HG02981 (cell line): ENCODE measurements at regions not wholly inside any gene's neighbourhood (a gene's known extent, or its start where the extent isn't known, plus 50 kb on each side); places are given as distances from the start of the nearest gene placed in this dataset.

Experiments
- ATAC-seq: cut with Tn5 transposase; IDR thresholded peaks from one replicate; pipeline ENCODE4 v1.9.1; 2021; ENCODE audit warnings: mild to moderate bottlenecking, moderate library complexity; ENCODE audit not compliant: unreplicated experiment

GRCh38 chr3:127484601-127485388, 105.7 kb downstream of the TPRA1 start:
- ATAC-seq, result no peak

GRCh38 chr3:127483902-127484591, 106.5 kb downstream of the TPRA1 start:
- peak; percentile 84 for ATAC-seq

DNA sequence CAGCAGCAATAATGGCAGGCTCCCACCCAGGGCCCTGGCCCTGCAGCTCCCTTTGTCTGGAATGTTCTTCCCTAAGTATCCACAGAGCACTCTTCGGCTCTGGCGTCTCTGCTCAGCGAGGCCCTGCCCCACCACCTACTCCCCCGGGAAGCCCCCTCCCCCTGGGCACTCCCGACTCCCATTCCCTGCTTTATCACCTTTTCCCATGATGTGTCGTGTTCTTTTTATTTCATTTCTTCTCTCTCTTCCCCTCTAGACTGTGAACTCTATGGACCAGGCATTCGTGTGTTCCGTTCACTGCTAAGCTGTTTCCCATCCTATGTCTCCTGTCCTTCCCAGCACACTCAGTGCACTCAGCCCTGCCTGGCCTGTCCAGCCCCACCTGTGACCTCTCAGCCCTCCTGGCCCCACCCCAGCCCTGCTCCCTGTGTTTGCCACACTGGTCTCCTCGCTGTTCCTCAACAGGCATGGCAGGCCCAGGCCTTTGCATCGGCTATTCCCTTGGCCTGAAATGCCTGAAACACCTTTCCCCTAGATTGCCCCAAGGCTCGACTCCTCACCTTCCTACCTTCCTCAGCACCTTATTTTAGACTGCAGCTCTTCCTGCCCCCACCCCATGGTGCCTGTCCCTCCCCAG, 107.4 kb downstream of the TPRA1 start:
- ATAC-seq, result no peak

DNA sequence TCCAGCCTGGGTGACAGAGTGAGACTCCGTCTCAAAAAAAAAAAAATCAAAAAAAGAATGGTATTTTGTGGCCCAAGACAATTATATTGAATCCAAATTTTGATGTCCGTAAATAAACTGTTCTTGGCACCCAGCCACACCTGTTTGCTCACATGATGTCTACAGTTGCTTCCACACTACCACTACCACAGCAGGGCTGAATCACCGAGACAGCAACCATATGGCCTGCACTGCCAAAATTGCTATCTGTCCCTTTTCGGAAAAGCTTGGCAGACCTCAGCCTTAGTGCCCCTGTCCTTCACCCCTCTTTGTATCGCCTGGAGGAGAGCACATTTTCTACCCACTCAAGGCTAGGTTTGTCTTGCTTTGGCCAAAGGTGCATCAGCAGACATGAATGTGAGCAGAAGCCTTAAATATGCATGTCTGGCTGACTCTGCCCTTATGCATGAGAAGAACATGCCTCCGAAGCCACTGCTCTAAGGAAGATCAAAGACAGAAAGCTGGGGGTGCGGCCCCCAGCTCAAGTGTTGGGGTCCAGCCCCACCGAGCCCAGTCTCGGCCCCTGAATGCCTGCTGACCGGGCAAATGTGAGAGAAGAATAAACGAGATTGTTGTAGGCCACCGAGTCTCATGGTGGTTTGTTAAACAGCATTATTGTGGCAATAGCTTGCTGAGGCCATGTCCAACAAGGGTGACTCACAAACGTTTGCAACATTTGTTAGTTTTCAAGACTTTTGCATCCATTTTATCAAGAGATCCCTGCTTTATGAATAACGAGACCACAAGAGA, 108.1 kb downstream of the TPRA1 start:
- ATAC-seq, result no peak

GRCh38 chr3:127480196-127480954, 110.2 kb downstream of the TPRA1 start:
- no peak for ATAC-seq

- ATAC-seq, result no peak
Measured at GRCh38 chr3:127479449-127479848, 111.1 kb downstream of the TPRA1 start.

GRCh38 chr3:127478922-127479321, 111.6 kb downstream of the TPRA1 start:
- ATAC-seq, result no peak

DNA sequence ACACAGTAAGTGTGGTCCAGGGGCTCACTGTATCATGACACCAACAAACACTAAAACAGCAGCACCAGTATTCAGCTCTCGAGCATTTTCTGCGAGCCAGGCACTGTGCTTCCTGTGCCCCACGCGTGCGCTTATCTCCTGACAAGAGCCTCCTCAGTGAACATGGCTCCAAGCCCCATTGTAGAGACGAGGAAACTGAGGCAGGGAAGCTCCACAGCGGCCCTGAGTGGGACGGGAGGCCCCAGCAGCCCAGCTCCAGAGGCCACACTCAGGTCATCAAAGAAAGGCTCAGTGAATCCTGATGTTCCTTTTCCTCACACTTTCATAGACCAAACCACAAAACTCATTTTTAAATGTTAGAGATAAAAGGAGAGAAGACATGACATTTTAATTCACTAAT, 113.1 kb downstream of the TPRA1 start:
- no peak for ATAC-seq

- ATAC-seq, result no peak
Measured at GRCh38 chr3:127476936-127477335, 113.6 kb downstream of the TPRA1 start.

DNA sequence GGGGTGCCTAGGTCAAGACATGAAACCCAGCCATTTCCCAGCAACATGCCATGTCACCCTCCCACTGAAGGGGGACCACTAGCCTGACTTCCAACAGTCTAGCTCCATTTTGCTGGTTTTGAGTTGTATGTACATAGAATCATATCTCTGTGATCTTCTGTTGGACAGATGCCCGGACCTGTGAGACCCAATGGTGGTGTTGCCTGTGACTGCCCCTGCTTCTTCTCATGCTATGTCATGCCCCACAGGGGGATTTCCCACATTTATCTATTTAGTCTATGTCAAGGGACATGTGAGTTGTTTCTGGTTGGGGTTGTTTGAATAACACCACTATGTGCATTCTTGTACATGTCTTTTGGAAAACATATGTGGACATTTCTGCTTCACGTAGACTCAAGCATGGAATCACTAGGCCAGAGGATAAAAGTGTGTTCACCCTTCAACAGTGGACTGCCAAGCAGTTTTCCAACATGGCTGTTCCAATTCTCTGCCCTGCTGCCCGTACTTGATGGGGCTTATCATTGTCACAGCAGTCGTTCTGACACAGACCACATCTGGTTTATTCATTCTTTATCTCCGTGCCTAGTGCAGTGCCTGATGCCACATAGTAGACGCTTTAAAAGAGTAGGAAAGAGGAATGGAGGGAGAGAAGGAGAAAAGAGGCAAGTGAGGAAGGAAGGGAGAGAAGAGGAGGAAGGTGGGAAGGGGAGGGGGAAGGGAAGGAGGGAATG, 114.4 kb downstream of the TPRA1 start:
- ATAC-seq, result no peak

DNA sequence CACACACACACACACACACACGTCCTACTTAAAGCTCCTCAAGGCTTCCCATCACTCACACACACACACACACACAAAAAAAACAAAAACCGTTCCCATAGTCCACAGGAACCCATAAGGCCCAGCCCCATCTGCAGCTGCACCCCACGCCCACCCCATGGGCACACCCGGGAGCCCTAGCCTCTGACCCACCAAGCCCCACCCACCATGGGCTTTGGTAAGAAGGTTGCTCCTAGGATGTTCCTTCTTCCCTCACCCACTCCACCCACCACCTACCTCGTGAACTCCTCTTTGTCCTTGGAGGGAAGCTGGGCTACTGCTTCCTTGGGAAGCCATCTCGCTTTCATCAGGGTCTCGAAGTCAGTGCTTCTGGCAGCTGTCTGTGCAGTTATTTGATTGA, 115.1 kb downstream of the TPRA1 start:
- ATAC-seq, result no peak

DNA sequence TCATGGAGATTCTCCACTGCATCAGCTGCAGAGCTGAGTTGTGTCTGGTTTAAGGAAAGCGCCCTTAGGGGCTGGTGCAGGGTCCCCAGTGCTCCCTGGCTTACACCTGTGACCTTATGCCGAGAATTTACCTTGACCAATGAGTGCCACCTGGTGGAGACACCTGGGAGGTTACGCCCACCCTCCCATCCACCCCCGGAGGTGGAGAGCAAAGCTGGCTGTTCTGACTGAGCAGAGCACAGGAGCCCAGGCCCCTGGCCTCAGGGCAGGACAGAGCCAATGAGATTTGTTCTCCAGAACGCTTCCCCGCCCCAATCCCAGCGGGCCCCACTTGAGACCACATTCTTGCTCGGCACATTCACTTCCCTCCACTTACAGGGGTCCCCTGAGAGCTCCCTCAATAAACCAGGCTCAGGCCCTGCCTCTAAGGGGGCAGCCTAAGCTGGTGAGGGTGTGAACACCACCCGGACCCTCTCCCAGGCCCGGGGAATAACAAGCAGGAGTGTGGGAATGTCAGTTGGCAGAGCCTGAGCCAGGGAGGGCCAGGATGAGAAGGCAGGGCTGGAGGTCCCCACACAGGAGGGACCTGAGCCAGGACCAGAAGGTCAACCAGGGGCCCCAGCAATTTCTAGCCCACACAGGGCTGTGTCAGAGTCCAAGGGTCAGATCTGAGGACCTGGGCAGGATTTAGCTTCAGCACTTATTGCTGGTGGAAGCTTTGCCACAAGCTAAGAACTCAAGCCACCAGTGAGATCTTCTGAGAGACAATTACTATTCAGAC, 117.1 kb downstream of the TPRA1 start:
- no peak for ATAC-seq

DNA sequence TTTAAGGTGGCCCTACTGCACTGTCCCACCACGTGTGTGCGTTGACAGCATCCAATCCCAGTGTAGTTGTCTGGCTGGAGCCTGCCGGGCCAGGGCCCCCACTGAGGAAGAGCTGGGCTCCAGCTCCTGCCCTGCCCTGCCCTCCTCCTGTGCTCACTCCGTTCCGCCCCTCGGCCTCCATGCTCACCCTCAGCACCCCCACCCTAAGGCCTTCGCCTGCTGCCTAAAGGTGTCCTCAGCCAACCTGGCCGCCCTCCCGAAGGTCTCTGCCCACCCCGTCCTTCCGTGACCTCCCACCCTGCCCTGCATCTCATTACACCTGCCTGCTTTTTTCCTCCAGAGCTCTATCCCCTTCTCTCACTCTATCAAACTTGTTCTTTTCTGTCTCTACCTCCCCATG, 118.0 kb downstream of the TPRA1 start:
- ATAC-seq, result no peak

GRCh38 chr3:127471142-127471541, 119.4 kb downstream of the TPRA1 start:
- ATAC-seq, result no peak

GRCh38 chr3:127469760-127470159, 120.8 kb downstream of the TPRA1 start:
- ATAC-seq, result no peak

- no peak for ATAC-seq
Measured at GRCh38 chr3:127467391-127467790, 123.1 kb downstream of the TPRA1 start.

DNA sequence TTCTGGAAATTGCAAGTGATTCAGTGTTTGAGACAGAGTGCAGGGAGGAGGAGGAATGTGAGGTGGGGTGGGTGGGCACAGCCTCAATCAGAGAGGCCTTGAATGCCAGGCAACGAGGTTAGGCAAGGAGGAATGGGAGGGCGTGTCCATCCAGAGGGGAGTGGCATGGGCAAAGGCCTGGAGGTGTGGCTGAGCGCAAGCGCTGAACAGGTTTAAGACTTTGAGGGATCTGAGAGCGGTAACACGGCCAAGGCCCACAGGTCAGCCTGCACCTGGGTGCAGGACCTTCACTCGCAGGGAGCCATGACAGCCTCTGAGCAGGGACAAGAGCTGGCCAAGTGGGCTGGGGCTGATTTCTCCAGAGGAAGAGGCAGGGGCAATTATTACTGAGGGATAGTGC, 125.9 kb downstream of the TPRA1 start:
- ATAC-seq, result no peak

GRCh38 chr3:127462111-127462655, 128.3 kb downstream of the TPRA1 start:
- ATAC-seq, result no peak
